CD14-positive monocyte (primary cell): ENCODE measurements at regions not wholly inside any gene's neighbourhood (a gene's known extent, or its start where the extent isn't known, plus 50 kb on each side); places are given as distances from the start of the nearest gene placed in this dataset.
A peak's percentile ranks its signal among the peaks of the same experiment; 100 is the strongest.

Experiments
- DNase-seq, 3 donors: peaks; one replicate each; pipeline ENCODE4 v3.0.0-alpha.2; 2011 to 2022
- H2AFZ ChIP-seq: 2 replicates; pipeline ENCODE4 v1.6.0; 2012; ENCODE audit warnings: mild to moderate bottlenecking, low read depth, low read length, inconsistent platforms; ENCODE audit not compliant: insufficient read depth, poor library complexity, severe bottlenecking
- H3K27ac ChIP-seq, 2 donors: 1 replicate in 1 of 2; 2 replicates in 1 of 2; pipeline ENCODE4 v1.5.1; 2012 to 2013; ENCODE audit warnings: low read length in 2 of 2, control low read depth in 1 of 2, inconsistent platforms in 1 of 2, low read depth in 1 of 2, mild to moderate bottlenecking in 1 of 2
- H3K27me3 ChIP-seq, 2 donors: one replicate each; pipeline versions ENCODE4 v1.6.0 to v1.6.1; 2011 to 2013; ENCODE audit warnings: low read length in 2 of 2; ENCODE audit not compliant: control insufficient read depth in 2 of 2, insufficient read depth in 2 of 2
- H3K36me3 ChIP-seq, 2 donors: replicated peaks in 1 of 2; 1 replicate in 1 of 2; 2 replicates in 1 of 2; pipeline versions ENCODE4 v1.5.1 to v1.6.1; 2012 to 2013; ENCODE audit warnings: low read length in 2 of 2, control low read depth in 1 of 2, inconsistent platforms in 1 of 2, mild to moderate bottlenecking in 1 of 2; ENCODE audit not compliant: insufficient read depth in 2 of 2, control insufficient read depth in 1 of 2
- H3K4me1 ChIP-seq, 2 donors: 1 replicate in 1 of 2; 2 replicates in 1 of 2; pipeline versions ENCODE4 v1.5.1 to v1.6.1; 2012 to 2013; ENCODE audit warnings: low read length in 2 of 2, control low read depth in 1 of 2, inconsistent platforms in 1 of 2, mild to moderate bottlenecking in 1 of 2, moderate library complexity in 1 of 2; ENCODE audit not compliant: insufficient read depth in 2 of 2, control insufficient read depth in 1 of 2
- H3K4me2 ChIP-seq: replicated peaks from 2 replicates; pipeline ENCODE3; 2012; ENCODE audit warnings: low read length, moderate library complexity, mild to moderate bottlenecking; ENCODE audit not compliant: poor library complexity, severe bottlenecking; ENCODE audit errors: extremely low read depth
- H3K4me3 ChIP-seq, 3 experiments: fragments of 200-600 bp in 1 of 3; sonication (generic) in 1 of 3; replicated peaks in 1 of 3; 1 replicate in 2 of 3; 2 replicates in 1 of 3; pipeline ENCODE4 v1.5.1; 2011 to 2013; ENCODE audit warnings: low read length in 3 of 3, mild to moderate bottlenecking in 3 of 3, control low read depth in 2 of 3, low read depth in 2 of 3, inconsistent platforms in 1 of 3, moderate library complexity in 1 of 3
- H3K79me2 ChIP-seq: 2 replicates; pipeline ENCODE4 v1.6.0; 2012; ENCODE audit warnings: mild to moderate bottlenecking, control low read depth, inconsistent platforms, low read length, moderate library complexity; ENCODE audit not compliant: insufficient read depth
- H3K9ac ChIP-seq: 2 replicates; pipeline ENCODE4 v1.6.0; 2017; ENCODE audit warnings: low read length, mild to moderate bottlenecking; ENCODE audit not compliant: insufficient read depth, poor library complexity, severe bottlenecking
- H3K9me3 ChIP-seq, 2 donors: replicated peaks in 1 of 2; 1 replicate in 1 of 2; 2 replicates in 1 of 2; pipeline versions ENCODE4 v1.5.1 to v1.6.1; 2012 to 2013; ENCODE audit warnings: low read length in 2 of 2, control low read depth in 1 of 2; ENCODE audit not compliant: control insufficient read depth in 1 of 2, insufficient read depth in 1 of 2
- H4K20me1 ChIP-seq: 2 replicates; pipeline ENCODE4 v1.6.0; 2012; ENCODE audit warnings: mild to moderate bottlenecking, low read length, control low read depth, moderate library complexity; ENCODE audit not compliant: insufficient read depth
- H3K27ac Mint-ChIP-seq, 7 donors: one replicate each; pipeline ENCODE4 v1.8.0; 2020; ENCODE audit warnings: mild to moderate bottlenecking in 7 of 7, mixed read lengths in 7 of 7, moderate library complexity in 6 of 7, inconsistent platforms in 2 of 7
- H3K27me3 Mint-ChIP-seq, 3 donors: one replicate each; pipeline ENCODE4 v1.8.0; 2021 to 2022; ENCODE audit warnings: low read depth in 3 of 3, mild to moderate bottlenecking in 3 of 3, mixed read lengths in 3 of 3, moderate library complexity in 3 of 3, inconsistent platforms in 1 of 3
- H3K36me3 Mint-ChIP-seq, 2 donors: one replicate each; pipeline ENCODE4 v1.8.0; 2020; ENCODE audit warnings: mixed read lengths in 2 of 2, inconsistent platforms in 1 of 2, mild to moderate bottlenecking in 1 of 2
- H3K4me1 Mint-ChIP-seq: one replicate; pipeline ENCODE4 v1.8.0; 2020; ENCODE audit warnings: mild to moderate bottlenecking, mixed read lengths
- H3K4me3 Mint-ChIP-seq, 2 donors: one replicate each; pipeline ENCODE4 v1.8.0; 2020; ENCODE audit warnings: mild to moderate bottlenecking in 2 of 2, mixed read lengths in 2 of 2, moderate library complexity in 1 of 2
- H3K9me3 Mint-ChIP-seq, 7 donors: one replicate each; pipeline ENCODE4 v1.8.0; 2020 to 2022; ENCODE audit warnings: mixed read lengths in 7 of 7, mild to moderate bottlenecking in 6 of 7, moderate library complexity in 6 of 7, inconsistent platforms in 2 of 7
- WGBS: methylation state at CpG from one replicate; pipeline ENCODE4 v1.1.5; 2013; ENCODE audit warnings: missing lambda C conversion rate; ENCODE audit not compliant: insufficient coverage; 5-methylcytosine and 5-hydroxymethylcytosine counted together
- intact Hi-C, 2 donors: fragments of 100-400 bp; cut with micrococcal nuclease; formaldehyde crosslinking; loops; one replicate each; pipeline versions ENCODE4 v1.15.0 to v1.15.1; 2023
- TF ChIP-seq, protein P1 (sequence below): fragments of 200-600 bp; IDR thresholded peaks from one replicate; pipeline ENCODE4 v1.8.0; 2022; ENCODE audit warnings: antibody characterized with exemption, mild to moderate bottlenecking

DNA sequence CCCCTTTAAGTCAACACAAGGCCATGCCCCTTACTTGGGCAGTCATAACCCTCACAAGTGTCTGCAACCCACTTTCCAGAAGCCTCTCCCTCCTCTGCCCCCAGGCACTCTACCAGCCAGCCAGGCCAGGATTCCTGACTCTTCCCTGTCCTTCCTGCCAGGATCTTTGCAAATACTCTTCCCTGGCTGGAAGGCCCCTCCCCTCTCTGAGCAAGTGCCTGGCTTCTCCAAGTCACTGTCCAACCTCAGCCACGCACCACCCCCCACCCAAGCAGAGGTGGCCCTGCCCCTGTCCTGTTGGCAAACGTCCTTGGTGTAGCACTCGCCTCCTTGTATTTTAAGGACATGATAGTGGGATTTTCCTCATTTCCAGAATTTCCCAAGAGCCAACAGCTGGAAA lies 54.7 kb upstream of the USP3 start:
- Histone ChIP-seq H3K27me3 (no peaks in the 10 kb centered on the region), H2AFZ (peak overlapping the region; percentile 39), H3K36me3 (no peaks in the 10 kb centered on the region), H3K79me2 (no peaks in the 10 kb centered on the region), H3K9ac (no peak overlapping the region), H3K9me3 (no peaks in the 10 kb centered on the region), H3K27ac (peak overlapping the region; percentile 30 to 96), H3K4me1 (peaks cover 37 to 59% of the 10 kb centered on the region in 2 donors), H3K4me2 (no peak overlapping the region), H3K4me3 (no peak overlapping the region), H4K20me1 (no peaks in the 10 kb centered on the region)
- TF ChIP-seq, protein P1, sequence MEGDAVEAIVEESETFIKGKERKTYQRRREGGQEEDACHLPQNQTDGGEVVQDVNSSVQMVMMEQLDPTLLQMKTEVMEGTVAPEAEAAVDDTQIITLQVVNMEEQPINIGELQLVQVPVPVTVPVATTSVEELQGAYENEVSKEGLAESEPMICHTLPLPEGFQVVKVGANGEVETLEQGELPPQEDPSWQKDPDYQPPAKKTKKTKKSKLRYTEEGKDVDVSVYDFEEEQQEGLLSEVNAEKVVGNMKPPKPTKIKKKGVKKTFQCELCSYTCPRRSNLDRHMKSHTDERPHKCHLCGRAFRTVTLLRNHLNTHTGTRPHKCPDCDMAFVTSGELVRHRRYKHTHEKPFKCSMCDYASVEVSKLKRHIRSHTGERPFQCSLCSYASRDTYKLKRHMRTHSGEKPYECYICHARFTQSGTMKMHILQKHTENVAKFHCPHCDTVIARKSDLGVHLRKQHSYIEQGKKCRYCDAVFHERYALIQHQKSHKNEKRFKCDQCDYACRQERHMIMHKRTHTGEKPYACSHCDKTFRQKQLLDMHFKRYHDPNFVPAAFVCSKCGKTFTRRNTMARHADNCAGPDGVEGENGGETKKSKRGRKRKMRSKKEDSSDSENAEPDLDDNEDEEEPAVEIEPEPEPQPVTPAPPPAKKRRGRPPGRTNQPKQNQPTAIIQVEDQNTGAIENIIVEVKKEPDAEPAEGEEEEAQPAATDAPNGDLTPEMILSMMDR: no peak
- no peak for DNase-seq
- no peaks in the 10 kb centered on the region for H3K27me3 Mint-ChIP-seq
- intact Hi-C loops: no loop called here
- no CpG with 5 or more reads among the region's 3 CpGs for WGBS
- peak overlapping the region; percentile 67 to 97 (median 87) for H3K27ac Mint-ChIP-seq
- H3K36me3 Mint-ChIP-seq: no peaks in the 10 kb centered on the region
- peaks cover 0 to 5% (median 2%) of the 10 kb centered on the region in 7 donors for H3K9me3 Mint-ChIP-seq
- H3K4me1 Mint-ChIP-seq: peaks cover 39% of the 10 kb centered on the region
- H3K4me3 Mint-ChIP-seq: no peak overlapping the region

- no peak overlapping the region for H3K4me3 ChIP-seq
- H3K27me3 Mint-ChIP-seq: no peaks in the 10 kb centered on the region
- H3K9me3 ChIP-seq: no peaks in the 10 kb centered on the region
- TF ChIP-seq, protein P1: no peak
- no peaks in the 10 kb centered on the region for H3K27me3 ChIP-seq
- H3K4me3 Mint-ChIP-seq: no peak overlapping the region
- no peak overlapping the region for H3K9ac ChIP-seq
- WGBS: 94% methylated on average over 8 of the region's 9 CpGs
- H3K79me2 ChIP-seq: no peaks in the 10 kb centered on the region
- H2AFZ ChIP-seq: no peak overlapping the region
- no peak for DNase-seq
- H3K4me1 ChIP-seq: peaks cover 42 to 68% of the 10 kb centered on the region in 2 donors
- H4K20me1 ChIP-seq: no peaks in the 10 kb centered on the region
- H3K27ac ChIP-seq: no peak overlapping the region
- H3K9me3 Mint-ChIP-seq: peaks cover 0 to 5% (median 2%) of the 10 kb centered on the region in 7 donors
- H3K4me2 ChIP-seq: no peak overlapping the region
- H3K4me1 Mint-ChIP-seq: peaks cover 47% of the 10 kb centered on the region
- no peaks in the 10 kb centered on the region for H3K36me3 Mint-ChIP-seq
- no peak overlapping the region for H3K27ac Mint-ChIP-seq
- intact Hi-C loops: no loop called here
- H3K36me3 ChIP-seq: no peaks in the 10 kb centered on the region
These were observed 53.5 kb upstream of the USP3 start for GRCh38 chr15:63450884-63451225.
